ENCODE measurements at regions not wholly inside any gene's neighbourhood (a gene's known extent, or its start where the extent isn't known, plus 50 kb on each side); places are given as distances from the start of the nearest gene placed in this dataset.
"Not testable (repeated sequence)": the region's sequence is repeated elsewhere in the genome, so short reads cannot be mapped to it uniquely, and the experiment has no call there.

DNA sequence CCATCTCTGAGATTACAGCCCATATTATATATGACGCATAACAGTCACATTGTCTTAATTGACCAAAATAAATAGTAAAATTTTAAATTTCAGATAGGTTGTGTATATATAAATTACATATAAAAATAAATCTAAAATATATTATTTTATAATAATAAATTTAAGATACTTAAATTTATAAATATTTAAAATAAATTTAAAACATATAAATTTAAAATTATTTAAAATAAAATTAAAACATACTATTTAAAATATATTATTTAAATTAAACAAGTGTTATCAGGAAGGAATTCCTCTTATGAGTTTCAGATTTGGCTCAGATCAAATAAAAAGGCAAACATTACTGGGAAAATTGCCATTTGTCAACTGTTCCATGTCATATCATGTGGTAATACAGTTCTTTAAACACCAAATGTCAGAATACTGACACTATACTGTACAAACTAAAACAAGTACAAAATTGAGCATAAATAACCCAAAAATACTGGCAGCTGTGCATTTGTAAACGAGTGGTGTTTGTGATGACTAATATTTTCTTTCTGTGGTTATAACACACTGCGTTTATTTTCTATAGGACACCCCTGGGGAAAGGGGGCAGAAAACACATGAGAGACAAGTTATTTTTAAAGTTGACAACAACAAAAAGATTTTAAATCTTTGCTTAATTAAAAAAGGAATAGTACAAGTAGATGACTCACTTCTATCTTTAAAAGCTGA is 71.3 kb upstream of the DGKB start:
- intact Hi-C loops (cut with DNase I): no loop called here

DNA sequence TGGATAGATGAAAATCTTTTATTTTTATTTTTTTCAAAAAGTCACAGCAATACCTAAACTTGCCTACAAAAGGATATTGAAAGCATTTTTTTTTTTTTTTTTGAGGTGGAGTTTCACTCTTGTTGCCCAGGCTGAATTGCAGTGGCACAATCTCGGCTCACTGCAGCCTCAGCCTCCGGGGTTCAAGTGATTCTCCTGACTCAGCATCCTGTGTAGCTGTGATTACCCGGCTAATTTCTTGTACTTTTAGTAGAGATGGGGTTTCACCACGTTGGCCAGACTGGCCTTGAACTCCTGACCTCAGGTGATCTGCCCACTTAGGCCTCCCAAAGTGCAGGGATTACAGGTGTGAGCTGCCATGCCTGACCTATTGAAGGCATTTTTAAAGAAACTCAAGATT is 69.1 kb upstream of the DGKB start:
- WGBS: 70% methylated on average over 4 of the region's 4 CpGs
- H3K27ac ChIP-seq; H3K36me3 ChIP-seq; H3K4me1 ChIP-seq (replicated peaks); H3K4me3 ChIP-seq; H3K9me3 ChIP-seq; intact Hi-C loops (cut with DNase I); DNase-seq (ENCODE audit: low spot score); H3K27me3 ChIP-seq (replicated peaks; ENCODE audit: insufficient read depth): not testable (repeated sequence)

More for the DNA sequence above, 71.3 kb upstream of the DGKB start:
- DNase-seq (ENCODE audit: low spot score): no peak
- H3K4me1 ChIP-seq (replicated peaks): no peaks in the 10 kb centered on the region
- no peak overlapping the region for H3K27ac ChIP-seq
- 81% methylated on average over 3 of the region's 3 CpGs for WGBS
- H3K27me3 ChIP-seq (replicated peaks; ENCODE audit: insufficient read depth): no peaks in the 10 kb centered on the region
- no peaks in the 10 kb centered on the region for H3K36me3 ChIP-seq
- TF ChIP-seq POLR2AphosphoS5 (IDR thresholded peaks at IDR 0.05): no peak
- H3K4me3 ChIP-seq: no peak overlapping the region
- no peaks in the 10 kb centered on the region for H3K9me3 ChIP-seq

DNA sequence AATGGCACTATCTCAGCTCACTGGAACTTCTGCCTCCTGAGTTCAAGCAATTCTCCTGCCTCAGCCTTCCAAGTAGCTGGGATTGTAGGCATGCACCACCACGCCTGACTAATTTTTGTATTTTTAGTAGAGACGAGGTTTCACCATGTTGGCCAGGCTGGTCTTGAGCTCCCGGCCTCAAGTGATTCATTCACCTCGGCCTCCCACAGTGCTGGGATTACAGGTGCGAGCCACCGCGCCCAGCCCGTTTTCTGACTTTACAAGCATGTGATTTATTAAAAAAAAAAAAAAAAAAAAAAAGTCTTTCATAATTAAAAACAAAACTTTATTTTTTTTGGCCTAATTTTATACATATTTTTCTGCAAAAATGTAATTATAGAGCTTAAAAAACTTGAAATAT is 64.8 kb upstream of the DGKB start:
- H3K36me3 ChIP-seq; intact Hi-C loops (cut with DNase I); H3K4me3 ChIP-seq; DNase-seq (ENCODE audit: low spot score); H3K9me3 ChIP-seq; H3K27ac ChIP-seq; H3K4me1 ChIP-seq (replicated peaks); H3K27me3 ChIP-seq (replicated peaks; ENCODE audit: insufficient read depth): not testable (repeated sequence)
- WGBS: 84% methylated on average over 8 of the region's 8 CpGs

DNA sequence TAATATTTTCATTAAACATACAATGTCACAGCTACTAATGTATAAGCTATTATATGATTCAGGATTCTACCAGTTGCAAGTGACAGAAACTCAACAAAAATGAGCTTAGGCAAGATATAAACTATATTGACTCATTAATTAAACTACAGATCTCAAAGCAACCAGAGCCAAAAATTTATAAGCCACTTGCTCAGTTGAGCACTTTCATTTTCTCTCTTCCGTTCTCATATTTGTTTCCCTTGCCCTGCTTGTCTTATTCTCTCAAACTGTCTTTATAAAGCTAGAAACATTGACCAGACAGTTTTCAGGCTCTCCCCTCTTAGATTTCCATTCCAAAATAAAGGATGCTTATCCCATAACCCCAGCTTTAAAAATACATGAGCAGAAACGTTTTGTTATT is 60.2 kb upstream of the DGKB start:
- WGBS: 46% methylated on average over 2 of the region's 2 CpGs
- TF ChIP-seq, protein P1, sequence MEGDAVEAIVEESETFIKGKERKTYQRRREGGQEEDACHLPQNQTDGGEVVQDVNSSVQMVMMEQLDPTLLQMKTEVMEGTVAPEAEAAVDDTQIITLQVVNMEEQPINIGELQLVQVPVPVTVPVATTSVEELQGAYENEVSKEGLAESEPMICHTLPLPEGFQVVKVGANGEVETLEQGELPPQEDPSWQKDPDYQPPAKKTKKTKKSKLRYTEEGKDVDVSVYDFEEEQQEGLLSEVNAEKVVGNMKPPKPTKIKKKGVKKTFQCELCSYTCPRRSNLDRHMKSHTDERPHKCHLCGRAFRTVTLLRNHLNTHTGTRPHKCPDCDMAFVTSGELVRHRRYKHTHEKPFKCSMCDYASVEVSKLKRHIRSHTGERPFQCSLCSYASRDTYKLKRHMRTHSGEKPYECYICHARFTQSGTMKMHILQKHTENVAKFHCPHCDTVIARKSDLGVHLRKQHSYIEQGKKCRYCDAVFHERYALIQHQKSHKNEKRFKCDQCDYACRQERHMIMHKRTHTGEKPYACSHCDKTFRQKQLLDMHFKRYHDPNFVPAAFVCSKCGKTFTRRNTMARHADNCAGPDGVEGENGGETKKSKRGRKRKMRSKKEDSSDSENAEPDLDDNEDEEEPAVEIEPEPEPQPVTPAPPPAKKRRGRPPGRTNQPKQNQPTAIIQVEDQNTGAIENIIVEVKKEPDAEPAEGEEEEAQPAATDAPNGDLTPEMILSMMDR (IDR thresholded peaks at IDR 0.05): no peak
- TF ChIP-seq POLR2A (IDR thresholded peaks at IDR 0.05) (no peak), POLR2AphosphoS5 (IDR thresholded peaks at IDR 0.05) (no peak)
- Histone ChIP-seq H3K4me3 (no peak overlapping the region), H3K4me1 (replicated peaks) (no peaks in the 10 kb centered on the region), H3K36me3 (no peaks in the 10 kb centered on the region), H3K27ac (no peak overlapping the region), H3K27me3 (replicated peaks; ENCODE audit: insufficient read depth) (no peaks in the 10 kb centered on the region), H3K9me3 (no peaks in the 10 kb centered on the region)
- DNase-seq (ENCODE audit: low spot score): no peak
- intact Hi-C loops (cut with DNase I): no loop called here

DNA sequence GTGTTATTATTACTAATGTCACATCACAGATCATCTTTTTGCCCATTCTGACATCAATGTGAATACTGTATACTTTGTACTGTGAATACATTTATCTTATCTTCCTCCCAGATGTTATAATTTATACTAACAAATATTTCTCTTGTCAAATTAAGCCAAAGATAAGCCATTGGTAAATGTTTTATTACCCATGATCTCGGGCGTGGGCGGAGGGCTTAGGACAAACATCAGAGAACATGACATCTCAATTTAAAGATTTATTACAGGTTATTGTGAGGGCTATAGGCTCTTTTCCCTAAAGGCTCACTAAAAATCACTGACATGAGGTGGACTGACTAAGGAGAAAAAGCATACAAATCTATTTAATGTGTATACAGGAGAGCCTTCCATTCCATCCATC is 58.2 kb upstream of the DGKB start:
- Histone ChIP-seq H3K27ac (no peak overlapping the region), H3K27me3 (replicated peaks; ENCODE audit: insufficient read depth) (no peaks in the 10 kb centered on the region), H3K4me1 (replicated peaks) (no peaks in the 10 kb centered on the region), H3K9me3 (no peaks in the 10 kb centered on the region), H3K36me3 (no peaks in the 10 kb centered on the region), H3K4me3 (no peak overlapping the region)
- WGBS: 10% methylated on average over 3 of the region's 3 CpGs
- TF ChIP-seq POLR2AphosphoS5 (IDR thresholded peaks at IDR 0.05): no peak
- intact Hi-C loops (cut with DNase I): no loop called here
- no peak for DNase-seq (ENCODE audit: low spot score)

DNA sequence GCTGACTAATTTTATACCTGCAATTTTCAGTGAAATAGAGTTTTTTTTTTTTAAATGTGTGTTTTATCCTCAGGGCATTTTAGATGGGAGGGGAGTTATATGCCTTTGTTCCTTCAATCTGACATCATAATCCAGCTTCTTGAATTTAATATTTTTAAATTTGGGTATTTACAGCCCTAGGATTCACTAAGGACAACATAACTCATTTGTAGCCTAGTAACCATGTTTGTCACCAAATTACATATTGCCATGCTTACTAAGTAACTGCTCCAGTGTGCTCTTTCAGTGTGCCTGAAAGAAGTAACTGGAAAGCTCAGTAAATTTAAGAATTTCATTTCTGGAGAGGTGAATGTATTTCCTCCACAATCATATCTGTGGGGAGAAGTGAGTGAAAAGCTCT is 56.8 kb upstream of the DGKB start:
- H3K4me3 ChIP-seq: no peak overlapping the region
- TF ChIP-seq, protein P1 (IDR thresholded peaks at IDR 0.05): no peak
- TF ChIP-seq POLR2A (IDR thresholded peaks at IDR 0.05) (no peak), POLR2AphosphoS5 (IDR thresholded peaks at IDR 0.05) (no peak)
- H3K36me3 ChIP-seq: no peaks in the 10 kb centered on the region
- no peaks in the 10 kb centered on the region for H3K9me3 ChIP-seq
- intact Hi-C loops (cut with DNase I): no loop called here
- DNase-seq (ENCODE audit: low spot score): no peak
- H3K4me1 ChIP-seq (replicated peaks): no peaks in the 10 kb centered on the region
- no peaks in the 10 kb centered on the region for H3K27me3 ChIP-seq (replicated peaks; ENCODE audit: insufficient read depth)
- no peak overlapping the region for H3K27ac ChIP-seq

DNA sequence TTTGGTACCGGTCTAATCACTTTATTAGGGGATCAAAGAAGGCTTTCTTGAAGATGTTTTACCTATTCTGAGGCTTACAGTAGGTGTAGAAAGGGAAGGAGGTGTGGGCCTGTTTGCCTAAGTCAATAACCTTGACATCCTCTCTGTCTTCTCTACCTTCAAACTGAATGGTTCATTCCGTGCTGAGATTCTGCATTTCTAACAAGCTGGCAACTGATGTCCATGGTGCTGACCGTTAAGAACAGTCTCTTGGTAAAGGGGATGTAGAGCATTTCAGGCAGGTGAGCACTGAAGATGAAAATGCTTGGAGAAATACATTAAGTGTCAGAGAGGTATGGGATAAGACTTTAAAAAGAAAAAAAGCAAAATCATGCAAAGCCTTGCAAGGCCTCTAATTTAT is 51.5 kb upstream of the DGKB start:
- no peaks in the 10 kb centered on the region for H3K36me3 ChIP-seq
- no peak overlapping the region for H3K27ac ChIP-seq
- no peaks in the 10 kb centered on the region for H3K4me1 ChIP-seq (replicated peaks)
- TF ChIP-seq, protein P1 (IDR thresholded peaks at IDR 0.05): no peak
- no peak for TF ChIP-seq POLR2AphosphoS5 (IDR thresholded peaks at IDR 0.05)
- TF ChIP-seq POLR2A (IDR thresholded peaks at IDR 0.05): no peak
- DNase-seq (ENCODE audit: low spot score): no peak
- no peaks in the 10 kb centered on the region for H3K27me3 ChIP-seq (replicated peaks; ENCODE audit: insufficient read depth)
- intact Hi-C loops (cut with DNase I): no loop called here
- no peaks in the 10 kb centered on the region for H3K9me3 ChIP-seq
- H3K4me3 ChIP-seq: no peak overlapping the region
- WGBS: 29% methylated on average over 3 of the region's 3 CpGs
